ENCODE measurements at regions not wholly inside any gene's neighbourhood (a gene's known extent, or its start where the extent isn't known, plus 50 kb on each side); places are given as distances from the start of the nearest gene placed in this dataset.

- no peak for DNase-seq
These were observed 154.7 kb downstream of the KTN1 start for GRCh38 chr14:55734731-55735130.

GRCh38 chr14:55739967-55740648 lies 160.1 kb downstream of the KTN1 start:
- DNase-seq = no peak

GRCh38 chr14:55740649-55740989 lies 160.6 kb downstream of the KTN1 start:
- no peak for DNase-seq

GRCh38 chr14:55741240-55741639 lies 161.2 kb downstream of the KTN1 start:
- DNase-seq = no peak

GRCh38 chr14:55743551-55743950 lies 163.5 kb downstream of the KTN1 start:
- no peak for DNase-seq

- DNase-seq = no peak
These were observed 164.3 kb downstream of the KTN1 start for GRCh38 chr14:55744321-55744720.

GRCh38 chr14:55745906-55746305 lies 165.9 kb downstream of the KTN1 start:
- no peak for DNase-seq

GRCh38 chr14:55746558-55746957 lies 166.6 kb downstream of the KTN1 start:
- no peak for DNase-seq

- DNase-seq = no peak
These were observed 167.2 kb downstream of the KTN1 start for GRCh38 chr14:55747186-55747585.

GRCh38 chr14:55749201-55749812 lies 169.3 kb downstream of the KTN1 start:
- no peak for DNase-seq

- DNase-seq = no peak
These were observed 169.9 kb downstream of the KTN1 start for GRCh38 chr14:55749946-55750345.

- DNase-seq = no peak
These were observed 172.8 kb downstream of the KTN1 start for GRCh38 chr14:55752580-55753390.

GRCh38 chr14:55754471-55754870 lies 174.5 kb downstream of the KTN1 start:
- no peak for DNase-seq

GRCh38 chr14:55754871-55755270 lies 174.9 kb downstream of the KTN1 start:
- no peak for DNase-seq

- no peak for DNase-seq
These were observed 176.1 kb downstream of the KTN1 start for GRCh38 chr14:55756078-55756477.

- no peak for DNase-seq
These were observed 176.6 kb downstream of the KTN1 start for GRCh38 chr14:55756557-55756956.

GRCh38 chr14:55758796-55759195 lies 178.8 kb downstream of the KTN1 start:
- no peak for DNase-seq

- no peak for DNase-seq
These were observed 181.0 kb downstream of the KTN1 start for GRCh38 chr14:55760789-55761566.

- no peak for DNase-seq
These were observed 181.6 kb downstream of the KTN1 start for GRCh38 chr14:55761651-55762050.

- DNase-seq = no peak
These were observed 182.7 kb downstream of the KTN1 start for GRCh38 chr14:55762595-55763232.

GRCh38 chr14:55764784-55765183 lies 184.8 kb downstream of the KTN1 start:
- DNase-seq = no peak

- DNase-seq = no peak
These were observed 186.1 kb downstream of the KTN1 start for GRCh38 chr14:55766071-55766470.

GRCh38 chr14:55767286-55767685 lies 187.3 kb downstream of the KTN1 start:
- no peak for DNase-seq

All from CD4-positive, alpha-beta T cell treated with Interferon gamma for 1 hour (primary cell).